ENCODE measurements at regions not wholly inside any gene's neighbourhood (a gene's known extent, or its start where the extent isn't known, plus 50 kb on each side); places are given as distances from the start of the nearest gene placed in this dataset.

- no peak overlapping the region for H3K4me3 ChIP-seq (ENCODE audit: low read depth, low read length, poor library complexity, severe bottlenecking)
- H3K36me3 ChIP-seq (ENCODE audit: insufficient read depth, low read length) = peaks cover 13% of the 10 kb centered on the region
- BruUV-seq (replicated peaks) = no TSS peak
Observed at GRCh38 chr18:8952769-8953760, 149.4 kb upstream of the NDUFV2 start.

GRCh38 chr18:8957731-8958130, 144.8 kb upstream of the NDUFV2 start:
- no TSS peak for BruUV-seq (replicated peaks)
- Histone ChIP-seq H3K9me2 (ENCODE audit: insufficient read depth, low read length) (no peaks in the 10 kb centered on the region), H3K79me2 (ENCODE audit: insufficient read depth, low read depth, low read length) (no peaks in the 10 kb centered on the region), H2AFZ (ENCODE audit: low read length) (no peak overlapping the region), H3K4me1 (ENCODE audit: insufficient read depth, low read length, poor library complexity, severe bottlenecking) (peaks cover 23% of the 10 kb centered on the region), H4K20me1 (ENCODE audit: insufficient read depth, low read length) (no peaks in the 10 kb centered on the region), H3K27ac (ENCODE audit: low read depth, low read length, poor library complexity, severe bottlenecking) (no peak overlapping the region), H3K9me3 (ENCODE audit: low read length) (peaks cover 29% of the 10 kb centered on the region; the same call in 1 of the 2 replicates), H3K4me2 (ENCODE audit: low read length) (no peak overlapping the region), H3K4me3 (ENCODE audit: low read depth, low read length, poor library complexity, severe bottlenecking) (no peak overlapping the region), H3K36me3 (ENCODE audit: insufficient read depth, low read length) (peaks cover 13% of the 10 kb centered on the region)
- intact Hi-C loops (cut with micrococcal nuclease; ENCODE audit: unreplicated experiment) = no loop called here
- no peak for DNase-seq (ENCODE audit: low spot score)
- no peak for TF ChIP-seq CTCF (conservative IDR thresholded peaks at IDR 0.05; ENCODE audit: low read length)
- no peak for TF ChIP-seq EZH2phosphoT487 (IDR thresholded peaks at IDR 0.05; ENCODE audit: borderline replicate concordance, low read depth, low read length)
- ChIA-PET CTCF (ENCODE audit: unreplicated experiment) (no interaction called here), POLR2A (interaction anchor here (0.7 kb wide), 1 partner anchor 110 kb away, joined by 3 read pairs; no protein-coding TSS in a partner anchor)

More at GRCh38 chr18:8952769-8953760, 149.4 kb upstream of the NDUFV2 start:
- H4K20me1 ChIP-seq (ENCODE audit: insufficient read depth, low read length) = no peaks in the 10 kb centered on the region
- peak overlapping the region; percentile 66 for H3K4me2 ChIP-seq (ENCODE audit: low read length)
- H3K4me1 ChIP-seq (ENCODE audit: insufficient read depth, low read length, poor library complexity, severe bottlenecking) = peaks cover 66% of the 10 kb centered on the region
- peak overlapping the region; percentile 69; the same call in 1 of the 2 replicates for H2AFZ ChIP-seq (ENCODE audit: low read length)
- H3K9me2 ChIP-seq (ENCODE audit: insufficient read depth, low read length) = no peaks in the 10 kb centered on the region
- intact Hi-C loops (cut with micrococcal nuclease; ENCODE audit: unreplicated experiment) = no loop called here
- H3K27ac ChIP-seq (ENCODE audit: low read depth, low read length, poor library complexity, severe bottlenecking) = peak overlapping the region; percentile 91
- H3K9me3 ChIP-seq (ENCODE audit: low read length) = peaks cover 29% of the 10 kb centered on the region; the same call in 1 of the 2 replicates
- POLR2A ChIA-PET = interaction anchor here (1.7 to 2.9 kb wide), 3 partner anchors 10 to 41 kb away, joined by 4 to 9 read pairs (median 8); no protein-coding TSS in a partner anchor
- no peak for DNase-seq (ENCODE audit: low spot score)
- H3K79me2 ChIP-seq (ENCODE audit: insufficient read depth, low read depth, low read length) = no peaks in the 10 kb centered on the region
- CTCF ChIA-PET (ENCODE audit: unreplicated experiment) = no interaction called here
- TF ChIP-seq EZH2phosphoT487 (IDR thresholded peaks at IDR 0.05; ENCODE audit: borderline replicate concordance, low read depth, low read length) = no peak
- no peak for TF ChIP-seq CTCF (conservative IDR thresholded peaks at IDR 0.05; ENCODE audit: low read length)

All from OCI-LY7 (cell line).